Esophagus squamous epithelium (tissue), 4 donors: ENCODE measurements at regions not wholly inside any gene's neighbourhood (a gene's known extent, or its start where the extent isn't known, plus 50 kb on each side); places are given as distances from the start of the nearest gene placed in this dataset.

ENCODE experiments used
- POLR2A ChIP-seq, 4 donors: fragments of 450-650 bp; IDR thresholded peaks; one replicate each; pipeline ENCODE4 v1.6.1; 2017; ENCODE audit warnings: antibody characterized with exemption in 4 of 4, mild to moderate bottlenecking in 4 of 4, moderate library complexity in 3 of 4
- TF ChIP-seq, protein P1 (sequence below), 6 experiments: fragments of 450-650 bp in 4 of 6; fragments of 200-600 bp in 2 of 6; sonication (generic) in 2 of 6; IDR thresholded peaks; one replicate each; pipeline ENCODE4 v1.5.1; 2016 to 2019; ENCODE audit warnings: antibody characterized with exemption in 6 of 6, mild to moderate bottlenecking in 4 of 6, moderate library complexity in 4 of 6

DNA sequence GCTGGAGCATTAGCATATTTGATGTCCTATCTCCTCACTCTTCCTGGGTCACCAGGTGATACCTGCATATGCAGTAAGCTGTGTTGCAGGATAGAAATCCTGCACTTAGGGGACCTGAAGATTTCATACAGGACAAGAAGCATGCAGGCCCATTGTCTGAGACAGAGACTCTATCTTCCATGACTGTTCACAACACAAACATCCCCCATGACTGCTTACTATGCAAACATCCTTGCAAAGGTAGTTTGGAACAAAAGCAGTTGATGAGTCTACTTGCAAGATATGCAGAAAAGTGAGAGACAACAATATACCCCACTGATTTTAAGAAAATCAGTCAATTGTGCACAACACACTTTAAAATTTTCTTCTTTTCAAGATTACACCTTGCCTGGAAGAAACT is 108.6 kb upstream of the ZEB2 start:
- TF ChIP-seq, protein P1, sequence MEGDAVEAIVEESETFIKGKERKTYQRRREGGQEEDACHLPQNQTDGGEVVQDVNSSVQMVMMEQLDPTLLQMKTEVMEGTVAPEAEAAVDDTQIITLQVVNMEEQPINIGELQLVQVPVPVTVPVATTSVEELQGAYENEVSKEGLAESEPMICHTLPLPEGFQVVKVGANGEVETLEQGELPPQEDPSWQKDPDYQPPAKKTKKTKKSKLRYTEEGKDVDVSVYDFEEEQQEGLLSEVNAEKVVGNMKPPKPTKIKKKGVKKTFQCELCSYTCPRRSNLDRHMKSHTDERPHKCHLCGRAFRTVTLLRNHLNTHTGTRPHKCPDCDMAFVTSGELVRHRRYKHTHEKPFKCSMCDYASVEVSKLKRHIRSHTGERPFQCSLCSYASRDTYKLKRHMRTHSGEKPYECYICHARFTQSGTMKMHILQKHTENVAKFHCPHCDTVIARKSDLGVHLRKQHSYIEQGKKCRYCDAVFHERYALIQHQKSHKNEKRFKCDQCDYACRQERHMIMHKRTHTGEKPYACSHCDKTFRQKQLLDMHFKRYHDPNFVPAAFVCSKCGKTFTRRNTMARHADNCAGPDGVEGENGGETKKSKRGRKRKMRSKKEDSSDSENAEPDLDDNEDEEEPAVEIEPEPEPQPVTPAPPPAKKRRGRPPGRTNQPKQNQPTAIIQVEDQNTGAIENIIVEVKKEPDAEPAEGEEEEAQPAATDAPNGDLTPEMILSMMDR (IDR thresholded peaks at IDR 0.05) = no peak
- TF ChIP-seq POLR2A (IDR thresholded peaks at IDR 0.05) = no peak
